ENCODE measurements at regions not wholly inside any gene's neighbourhood (a gene's known extent, or its start where the extent isn't known, plus 50 kb on each side); places are given as distances from the start of the nearest gene placed in this dataset.

DNA sequence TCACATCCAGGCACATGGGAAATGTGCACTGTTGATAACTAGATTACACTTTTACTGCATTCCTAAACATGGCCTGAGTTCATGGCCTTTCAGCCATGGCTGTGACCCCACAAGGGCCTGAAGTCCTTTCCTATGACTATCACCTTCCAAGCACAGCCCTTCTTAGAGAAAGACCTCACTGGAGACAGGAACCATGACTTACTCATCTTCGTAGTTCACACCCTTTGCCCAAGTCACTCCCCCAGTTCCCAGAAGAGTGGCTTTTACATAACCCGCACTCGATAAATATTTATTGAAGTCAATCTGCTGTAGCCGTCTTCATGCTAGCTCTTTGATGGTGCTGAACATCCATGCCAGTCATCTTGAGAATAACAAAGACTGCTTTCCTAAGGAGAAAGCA is 632.5 kb upstream of the NRP1 start:
- WGBS, 2 experiments (ENCODE audit: extremely low coverage in 1 of 2, insufficient coverage in 1 of 2, insufficient read length in 1 of 2, insufficient replicate concordance in 2 of 2, low coverage in 1 of 2, low lambda C conversion rate in 2 of 2, missing lambda C conversion rate in 1 of 2): 97% methylated on average over 4 of the region's 4 CpGs; no CpG with 5 or more reads in 1 of the 2 experiments
- TF ChIP-seq CBX5 (IDR thresholded peaks at IDR 0.05; ENCODE audit: low read depth, low read length): no peak
- no peak for TF ChIP-seq CTCF (IDR thresholded peaks at IDR 0.05; ENCODE audit: control extremely low read depth in 1 of 3, insufficient read depth in 1 of 3, low read depth in 1 of 3, low read length in 3 of 3)
- TF ChIP-seq KDM5A (IDR thresholded peaks at IDR 0.05; ENCODE audit: low read length): no peak
- TF ChIP-seq POLR2AphosphoS5 (IDR thresholded peaks at IDR 0.05; ENCODE audit: low read depth, low read length): no peak

More for the DNA sequence above, 632.5 kb upstream of the NRP1 start:
- Histone ChIP-seq H2BK20ac (ENCODE audit: low read length) (no peak overlapping the region), H3K27me3 (replicated peaks in 1 of 4; ENCODE audit: control insufficient read depth in 3 of 4, extremely low read depth in 1 of 4, insufficient read depth in 3 of 4, low read length in 3 of 4) (no peaks in the 10 kb centered on the region), H4K5ac (ENCODE audit: insufficient read length, low read depth, low read length) (no peak overlapping the region), H4K91ac (replicated peaks; ENCODE audit: insufficient read length, low read length) (no peak overlapping the region), H3K4ac (replicated peaks; ENCODE audit: insufficient read length, low read depth, low read length) (no peak overlapping the region), H2BK5ac (ENCODE audit: low read depth, low read length) (no peak overlapping the region), H3K9me3 (ENCODE audit: insufficient read depth in 2 of 2, low read depth in 1 of 2, low read length in 1 of 2) (no peaks in the 10 kb centered on the region), H3K4me1 (replicated peaks in 1 of 4; ENCODE audit: control insufficient read depth in 3 of 4, insufficient read depth in 4 of 4, low read length in 3 of 4) (no peaks in the 10 kb centered on the region), H3K56ac (replicated peaks; ENCODE audit: insufficient read length, low read depth, low read length) (no peak overlapping the region), H3K18ac (ENCODE audit: extremely low read depth, low read length) (no peak overlapping the region), H3K4me3 (ENCODE audit: extremely low read depth in 1 of 4, insufficient read depth in 2 of 4, low read depth in 3 of 4, low read length in 4 of 4) (no peak overlapping the region), H3K23ac (ENCODE audit: insufficient read length) (no peak overlapping the region), H4K8ac (ENCODE audit: extremely low read depth, insufficient read depth, low read length) (no peak overlapping the region), H4K20me1 (replicated peaks in 1 of 2; ENCODE audit: control insufficient read depth in 1 of 2, insufficient read depth in 2 of 2, low read length in 2 of 2) (no peaks in the 10 kb centered on the region), H3K79me2 (ENCODE audit: control insufficient read depth in 1 of 2, insufficient read depth in 2 of 2, low read length in 2 of 2) (no peaks in the 10 kb centered on the region), H2AK5ac (ENCODE audit: low read depth, low read length) (no peak overlapping the region), H2BK12ac (ENCODE audit: low read depth, low read length) (no peak overlapping the region), H2BK15ac (ENCODE audit: low read length) (no peak overlapping the region), H3K23me2 (ENCODE audit: low read depth, low read length) (peaks cover 3% of the 10 kb centered on the region; the same call in 1 of the 2 replicates), H3K4me2 (ENCODE audit: insufficient read depth in 1 of 2, low read depth in 2 of 2, low read length in 2 of 2) (no peak overlapping the region), H3K14ac (ENCODE audit: insufficient read length) (no peak overlapping the region), H3K9ac (replicated peaks in 1 of 4; ENCODE audit: extremely low read depth in 1 of 4, low read depth in 3 of 4, low read length in 3 of 4) (no peak overlapping the region), H3K27ac (ENCODE audit: low read depth, low read length) (no peak overlapping the region), H2BK120ac (replicated peaks; ENCODE audit: low read depth, low read length) (no peak overlapping the region), H2AFZ (ENCODE audit: low read length) (no peak overlapping the region), H3K79me1 (ENCODE audit: low read depth, low read length) (no peaks in the 10 kb centered on the region), H3K36me3 (ENCODE audit: control insufficient read depth in 2 of 4, insufficient read depth in 4 of 4, low read length in 3 of 4) (no peaks in the 10 kb centered on the region)
- no peak for DNase-seq (ENCODE audit: low read depth in 1 of 2, low spot score in 2 of 2)
- POLR2A ChIA-PET (ENCODE audit: partially characterized antibody): no interaction called here
- FAIRE-seq: no peak
- CTCF ChIA-PET (ENCODE audit: partially characterized antibody): interaction anchor here (1.3 kb wide), 1 partner anchor 101 kb away, joined by 3 read pairs; no protein-coding TSS in a partner anchor

All from H1 (cell line).